ENCODE measurements at regions not wholly inside any gene's neighbourhood (a gene's known extent, or its start where the extent isn't known, plus 50 kb on each side); places are given as distances from the start of the nearest gene placed in this dataset.

DNA sequence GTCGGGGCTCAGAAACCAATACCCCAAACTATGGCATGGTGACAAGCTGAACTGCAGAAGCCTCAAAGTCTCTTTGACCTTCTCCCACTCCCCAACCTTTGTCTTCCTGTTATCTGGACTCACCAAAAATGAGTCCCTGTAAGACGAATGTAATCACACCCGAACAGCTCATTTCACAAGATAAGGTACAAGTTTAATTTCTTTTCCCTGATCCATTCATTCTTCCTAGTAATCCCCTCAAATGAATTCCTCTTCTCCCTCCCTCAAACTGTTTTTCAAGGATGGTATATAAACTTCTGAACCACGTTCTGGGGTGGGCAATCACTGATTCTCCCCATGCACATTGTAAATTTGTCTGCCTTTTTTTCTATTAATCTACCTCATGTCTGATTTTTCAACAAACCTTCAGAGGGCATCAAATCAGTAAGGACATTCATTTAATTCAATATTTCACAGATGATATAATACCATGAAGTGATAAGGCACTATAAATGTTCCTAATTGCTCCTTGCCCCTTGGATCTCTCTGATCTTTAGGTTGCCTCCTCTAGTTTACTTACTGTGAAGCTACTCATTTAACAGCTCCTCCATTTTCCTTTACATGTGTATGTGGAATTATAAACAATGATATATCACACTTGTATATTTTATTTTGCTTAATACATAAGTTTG lies 77.2 kb downstream of the OR2B2 start (continued):
- no peak for TF ChIP-seq RFX5 (IDR thresholded peaks at IDR 0.05; ENCODE audit: low read depth, low read length)

DNA sequence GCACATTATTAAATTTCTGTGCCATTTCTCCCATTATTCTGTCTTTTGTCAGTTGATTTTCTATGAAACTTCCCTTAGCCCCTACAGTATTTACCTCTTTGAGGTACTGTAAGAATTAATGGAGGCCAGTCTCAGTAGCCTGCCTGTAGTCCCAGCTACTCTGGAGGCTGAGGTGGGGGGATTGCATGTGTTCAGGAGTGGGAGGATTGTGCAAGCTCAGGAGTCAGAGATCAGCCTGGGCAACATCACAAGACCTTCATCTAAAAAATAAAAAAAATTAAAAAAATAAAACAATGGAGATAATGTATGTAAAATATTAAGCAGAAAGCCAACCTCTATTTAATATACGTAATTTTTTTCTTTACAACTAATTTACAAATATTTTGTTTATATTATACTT lies 77.8 kb downstream of the OR2B2 start:
- no peak overlapping the region for H4K5ac ChIP-seq (ENCODE audit: low read depth, low read length)
- H3K9ac ChIP-seq (ENCODE audit: low read depth, low read length), result no peak overlapping the region
- H3K4ac ChIP-seq (ENCODE audit: low read depth, low read length), result no peak overlapping the region
- H3K56ac ChIP-seq (ENCODE audit: extremely low read depth, insufficient read depth, low read length), result no peak overlapping the region
- H2AK9ac ChIP-seq (replicated peaks; ENCODE audit: low read depth, low read length, poor library complexity), result peak overlapping the region; percentile 92
- H3K18ac ChIP-seq (ENCODE audit: low read depth, low read length), result no peak overlapping the region
- intact Hi-C loops (cut with micrococcal nuclease), result loop anchor here (10.0 kb wide), 1 partner anchor 1810 kb away; a partner anchor contains a TSS
- H3K27ac ChIP-seq (ENCODE audit: insufficient read depth, low read length), result no peak overlapping the region
- H3K9me1 ChIP-seq (ENCODE audit: insufficient read depth, low read length), result no peaks in the 10 kb centered on the region
- DNase-seq (no peak), ATAC-seq (ENCODE audit: low read depth) (no peak)
- no peak overlapping the region for H2BK15ac ChIP-seq (ENCODE audit: low read depth, low read length)
- no peaks in the 10 kb centered on the region; the same call in 1 of the 2 replicates for H4K20me1 ChIP-seq (ENCODE audit: insufficient read depth, low read length)
- H3K4me2 ChIP-seq (ENCODE audit: low read depth, low read length), result no peak overlapping the region
- no peak overlapping the region for H3K4me3 ChIP-seq (ENCODE audit: insufficient read depth, low read depth, low read length)
- peak overlapping the region; percentile 50; the same call in 1 of the 2 replicates for H2AK5ac ChIP-seq (ENCODE audit: low read depth, low read length)
- ChIA-PET POLR2A (ENCODE audit: unreplicated experiment) (interaction anchor here (0.9 kb wide), 1 partner anchor 13 kb away, joined by 3 read pairs; no protein-coding TSS in a partner anchor), CTCF (interaction anchor here (0.6 kb wide), 1 partner anchor 32 kb away, joined by 3 read pairs; no protein-coding TSS in a partner anchor)
- dilution Hi-C loops (cut with HindIII; ENCODE audit: low sequenced_read_pairs, unreplicated experiment), result no loop called here
- H4K91ac ChIP-seq (ENCODE audit: insufficient read depth, low read depth, low read length), result peak overlapping the region; percentile 51
- peaks cover 3% of the 10 kb centered on the region; the same call in 1 of the 2 replicates for H3K4me1 ChIP-seq (ENCODE audit: control insufficient read depth, insufficient read depth, low read length)
- no peak overlapping the region for H3K14ac ChIP-seq (replicated peaks; ENCODE audit: low read depth, low read length)
- BruUV-seq (replicated peaks), result no TSS peak
- no peaks in the 10 kb centered on the region for H3K36me3 ChIP-seq (ENCODE audit: control insufficient read depth, insufficient read depth, low read length)
- no peak overlapping the region for H2BK120ac ChIP-seq (ENCODE audit: low read depth, low read length)
- H3K27me3 ChIP-seq (ENCODE audit: control insufficient read depth, insufficient read depth, low read length), result no peaks in the 10 kb centered on the region
- in situ Hi-C loops (cut with MboI; ENCODE audit: low sequenced_read_pairs), result loop anchor here (5.0 to 25.0 kb wide), 2 partner anchors 33 to 1622 kb away; a partner anchor contains a TSS
- H3K23ac ChIP-seq (ENCODE audit: low read depth, low read length), result no peak overlapping the region
- WGBS, 2 experiments (ENCODE audit: extremely low coverage in 2 of 2, insufficient read length in 1 of 2), result no CpG with 5 or more reads among the region's 1 CpG
- no peak overlapping the region for H2AFZ ChIP-seq (replicated peaks; ENCODE audit: low read length, poor library complexity)
- no peak overlapping the region for H2BK5ac ChIP-seq (ENCODE audit: low read depth, low read length, poor library complexity, severe bottlenecking)
- TF ChIP-seq NFE2L2 (IDR thresholded peaks at IDR 0.05; ENCODE audit: low read depth, low read length) (no peak), CEBPB (IDR thresholded peaks at IDR 0.05; ENCODE audit: low read depth, low read length) (peak; percentile 32; the same call in 1 of the 2 replicates), FOS (IDR thresholded peaks at IDR 0.05; ENCODE audit: low read depth, low read length) (no peak), CHD1 (IDR thresholded peaks at IDR 0.05; ENCODE audit: low read depth, low read length) (no peak)
- H4K8ac ChIP-seq (ENCODE audit: low read depth in 2 of 2, low read length in 2 of 2), result no peak overlapping the region
- no peak overlapping the region for H2BK20ac ChIP-seq (ENCODE audit: low read depth, low read length)
- peaks cover 0 to 28% of the 10 kb centered on the region in 2 experiments; a peak in 2 of 4 replicates for H3K79me1 ChIP-seq (ENCODE audit: low read depth in 1 of 2, low read length in 2 of 2)
- H3K9me3 ChIP-seq (ENCODE audit: control insufficient read depth, insufficient read depth, low read length), result no peaks in the 10 kb centered on the region

Data from IMR-90 (cell line).